Hematopoietic multipotent progenitor cell treated with erythropoietin and hydrocortisone succinate and interleukin-3 and kit ligand, for 17 days (in vitro differentiated cells): ENCODE measurements at regions not wholly inside any gene's neighbourhood (a gene's known extent, or its start where the extent isn't known, plus 50 kb on each side); places are given as distances from the start of the nearest gene placed in this dataset.
"Not testable (repeated sequence)": the region's sequence is repeated elsewhere in the genome, so short reads cannot be mapped to it uniquely, and the experiment has no call there.

Source experiments
- DNase-seq: peaks from one replicate; pipeline ENCODE4 v3.0.0-alpha.2; 2015; ENCODE audit warnings: low spot score

DNA sequence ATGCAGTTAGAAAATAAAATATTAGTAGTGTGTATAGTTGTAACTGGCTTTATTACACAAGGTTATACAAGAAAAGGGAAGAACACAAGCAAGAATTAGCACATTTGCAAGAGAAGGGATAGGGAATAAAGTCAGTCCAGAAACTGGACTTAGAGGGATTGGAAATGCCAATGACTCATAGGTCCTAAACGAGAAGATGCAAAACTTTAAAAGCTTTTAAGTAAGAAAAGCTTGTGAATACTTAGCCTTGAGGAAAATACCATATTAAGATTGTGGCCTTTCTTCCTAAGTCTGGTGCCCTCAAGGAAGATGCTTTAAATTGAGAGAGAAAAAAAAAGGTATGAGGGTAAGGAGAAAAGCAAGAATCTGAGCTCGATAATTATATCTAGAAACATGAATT is 102.3 kb upstream of the MCHR2 start:
- DNase-seq, result no peak

DNA sequence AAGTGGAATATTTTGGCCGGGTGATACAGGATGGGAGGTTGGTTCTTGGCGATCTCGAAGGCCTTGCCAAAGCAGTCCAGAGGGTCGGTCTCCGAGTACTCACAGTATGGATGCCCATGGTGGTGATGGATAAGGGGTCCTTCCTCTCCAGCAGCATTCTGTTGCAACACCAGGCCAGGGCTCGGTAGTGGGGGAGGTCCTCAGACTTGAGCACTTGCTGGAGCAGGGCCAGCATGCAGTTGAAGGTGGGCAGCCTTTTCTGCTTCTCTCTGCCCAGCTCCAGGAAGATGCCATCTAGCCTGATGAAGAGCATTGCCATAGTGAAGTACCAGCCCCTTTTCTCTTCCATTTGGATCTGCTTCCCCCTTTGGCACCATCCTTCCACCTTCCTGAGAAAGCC is 99.4 kb upstream of the MCHR2 start:
- no peak for DNase-seq

DNA sequence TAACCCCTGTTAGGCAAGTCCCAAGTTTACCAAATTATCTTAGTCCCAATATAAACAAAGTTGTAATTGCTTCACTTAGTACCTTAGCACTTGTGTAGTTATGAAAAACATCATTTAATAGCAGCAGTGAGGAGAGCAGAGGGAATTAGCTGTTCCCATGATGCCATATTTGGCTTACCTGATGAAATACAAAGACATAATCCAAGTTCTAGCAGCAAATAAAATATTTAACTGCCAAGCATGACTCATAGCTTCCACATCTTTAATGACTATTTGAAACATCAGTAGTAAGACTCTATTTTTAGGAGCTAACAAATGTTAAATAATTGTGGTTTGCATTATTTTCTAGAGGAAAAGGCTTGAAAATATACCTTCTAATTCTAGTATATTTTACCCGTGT is 94.0 kb upstream of the MCHR2 start:
- no peak for DNase-seq

GRCh38 chr6:100084991-100085364 is 91.0 kb upstream of the MCHR2 start:
- no peak for DNase-seq

- DNase-seq, result no peak
Observed at GRCh38 chr6:100084316-100084990, 90.4 kb upstream of the MCHR2 start.

DNA sequence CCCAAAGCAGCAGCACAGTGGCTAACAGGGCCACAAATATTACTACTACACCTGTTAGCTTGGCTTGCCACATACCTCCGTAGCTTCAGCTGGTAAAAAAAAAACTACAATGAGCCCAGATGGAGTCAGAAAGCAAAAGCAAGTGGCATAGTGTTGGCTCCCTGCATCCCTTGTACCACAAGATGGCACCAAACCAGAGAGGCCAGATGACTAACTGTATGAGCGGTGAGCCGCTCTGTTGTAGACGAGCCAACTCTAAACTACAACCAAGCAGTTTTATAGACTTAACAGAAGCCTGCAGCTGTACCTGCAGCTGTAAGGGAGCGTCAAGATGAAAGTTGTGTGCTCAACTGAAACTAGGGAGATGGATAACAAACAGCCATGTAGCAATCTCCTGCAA is 84.5 kb upstream of the MCHR2 start:
- no peak for DNase-seq

- DNase-seq, result no peak
Observed at GRCh38 chr6:100065348-100065747, 71.3 kb upstream of the MCHR2 start.

- no peak for DNase-seq
Observed at GRCh38 chr6:100062621-100063020, 68.6 kb upstream of the MCHR2 start.

GRCh38 chr6:100057941-100058340 is 63.9 kb upstream of the MCHR2 start:
- no peak for DNase-seq

DNA sequence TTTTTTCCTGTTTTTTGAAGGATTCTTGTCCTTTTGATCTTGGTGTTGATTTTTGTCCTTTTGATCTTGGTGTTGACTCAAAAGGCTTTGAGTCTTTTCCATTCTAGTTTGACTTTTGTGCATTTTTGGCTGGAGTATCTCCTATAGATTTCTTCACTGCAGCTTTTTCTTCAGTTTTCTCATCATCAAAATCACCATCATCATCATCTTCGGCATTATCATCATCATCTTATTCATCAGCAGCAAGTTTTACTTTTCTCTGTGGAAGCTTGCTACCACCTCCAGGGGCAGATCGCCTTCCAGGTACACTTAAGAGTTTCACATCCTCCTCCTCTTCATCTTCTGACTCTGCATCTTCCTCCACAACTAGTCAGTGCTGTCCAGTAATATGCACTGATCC is 56.5 kb upstream of the MCHR2 start:
- DNase-seq, result no peak

- not testable (repeated sequence) for DNase-seq
Observed at GRCh38 chr6:100043961-100044360, 49.9 kb upstream of the MCHR2 start.
